ENCODE measurements at regions not wholly inside any gene's neighbourhood (a gene's known extent, or its start where the extent isn't known, plus 50 kb on each side); places are given as distances from the start of the nearest gene placed in this dataset.

GRCh38 chr18:57087644-57088376, 59.1 kb upstream of the BOD1L2 start:
- CTCF ChIA-PET (ENCODE audit: partially characterized antibody), result no interaction called here
- H3K36me3 ChIP-seq (ENCODE audit: insufficient read depth, low read length), result no peaks in the 10 kb centered on the region
- H3K27ac ChIP-seq (ENCODE audit: low read depth, low read length), result no peak overlapping the region
- H3K9me3 Mint-ChIP-seq, result peaks cover 0 to 6% (median 3%) of the 10 kb centered on the region in 8 donors
- POLR2A ChIA-PET (ENCODE audit: partially characterized antibody), result no interaction called here
- H3K4me1 Mint-ChIP-seq, result peaks cover 6 to 17% (median 9%) of the 10 kb centered on the region in 4 donors
- H3K4me1 ChIP-seq (ENCODE audit: insufficient read depth, low read length), result peaks cover 11% of the 10 kb centered on the region
- H3K27me3 Mint-ChIP-seq, result peaks cover 3 to 10% of the 10 kb centered on the region in 2 donors
- no peaks in the 10 kb centered on the region for H3K9me3 ChIP-seq (ENCODE audit: control insufficient read depth in 1 of 2, low read length in 2 of 2)
- H3K36me3 Mint-ChIP-seq, result no peaks in the 10 kb centered on the region
- intact Hi-C loops (cut with micrococcal nuclease), result no loop called here
- no peak for DNase-seq
- no peak overlapping the region for H3K4me3 ChIP-seq (ENCODE audit: low read length in 2 of 2)
- no peaks in the 10 kb centered on the region for H3K27me3 ChIP-seq (ENCODE audit: insufficient read depth, low read length)
- H3K4me3 Mint-ChIP-seq, result no peak overlapping the region
- no peak overlapping the region for H3K27ac Mint-ChIP-seq

GRCh38 chr18:57088883-57089282, 58.0 kb upstream of the BOD1L2 start:
- peaks cover 3 to 9% of the 10 kb centered on the region in 2 donors for H3K27me3 Mint-ChIP-seq

GRCh38 chr18:57089702-57090101, 57.2 kb upstream of the BOD1L2 start:
- POLR2A ChIA-PET (ENCODE audit: partially characterized antibody), result no interaction called here
- Mint-ChIP-seq H3K27me3 (peaks cover 3 to 7% of the 10 kb centered on the region in 2 donors), H3K9me3 (no peaks in the 10 kb centered on the region), H3K4me3 (peak overlapping the region in 1 of 8 donors; percentile 28), H3K27ac (no peak overlapping the region), H3K4me1 (peaks cover under 1 to 7% (median 2%) of the 10 kb centered on the region in 4 donors), H3K36me3 (no peaks in the 10 kb centered on the region)
- no peaks in the 10 kb centered on the region for H3K36me3 ChIP-seq (ENCODE audit: insufficient read depth, low read length)
- no peaks in the 10 kb centered on the region for H3K27me3 ChIP-seq (ENCODE audit: insufficient read depth, low read length)
- H3K9me3 ChIP-seq (ENCODE audit: control insufficient read depth in 1 of 2, low read length in 2 of 2), result no peaks in the 10 kb centered on the region
- CTCF ChIA-PET (ENCODE audit: partially characterized antibody), result no interaction called here
- no peak for DNase-seq
- H3K4me1 ChIP-seq (ENCODE audit: insufficient read depth, low read length), result peaks cover 8% of the 10 kb centered on the region
- no peak overlapping the region for H3K4me3 ChIP-seq (ENCODE audit: low read length in 2 of 2)
- H3K27ac ChIP-seq (ENCODE audit: low read depth, low read length), result no peak overlapping the region
- intact Hi-C loops (cut with micrococcal nuclease), result no loop called here

More at GRCh38 chr18:57088883-57089282, 58.0 kb upstream of the BOD1L2 start:
- Histone ChIP-seq H3K4me3 (ENCODE audit: low read length in 2 of 2) (no peak overlapping the region), H3K9me3 (ENCODE audit: control insufficient read depth in 1 of 2, low read length in 2 of 2) (no peaks in the 10 kb centered on the region), H3K4me1 (ENCODE audit: insufficient read depth, low read length) (peaks cover 11% of the 10 kb centered on the region), H3K36me3 (ENCODE audit: insufficient read depth, low read length) (no peaks in the 10 kb centered on the region), H3K27ac (ENCODE audit: low read depth, low read length) (no peak overlapping the region), H3K27me3 (ENCODE audit: insufficient read depth, low read length) (no peaks in the 10 kb centered on the region)
- ChIA-PET POLR2A (ENCODE audit: partially characterized antibody) (no interaction called here), CTCF (ENCODE audit: partially characterized antibody) (no interaction called here)
- Mint-ChIP-seq H3K9me3 (peaks cover 0 to 3% (median 0%) of the 10 kb centered on the region in 8 donors), H3K4me3 (no peak overlapping the region), H3K4me1 (peaks cover 6 to 15% (median 9%) of the 10 kb centered on the region in 4 donors), H3K27ac (no peak overlapping the region), H3K36me3 (no peaks in the 10 kb centered on the region)
- no peak for DNase-seq
- intact Hi-C loops (cut with micrococcal nuclease), result no loop called here

- Histone ChIP-seq H3K9me3 (ENCODE audit: control insufficient read depth in 1 of 2, low read length in 2 of 2) (no peaks in the 10 kb centered on the region), H3K36me3 (ENCODE audit: insufficient read depth, low read length) (no peaks in the 10 kb centered on the region), H3K4me3 (ENCODE audit: low read length in 2 of 2) (no peak overlapping the region), H3K4me1 (ENCODE audit: insufficient read depth, low read length) (no peaks in the 10 kb centered on the region), H3K27ac (ENCODE audit: low read depth, low read length) (no peak overlapping the region), H3K27me3 (ENCODE audit: insufficient read depth, low read length) (no peaks in the 10 kb centered on the region)
- no peaks in the 10 kb centered on the region for H3K4me1 Mint-ChIP-seq
- H3K9me3 Mint-ChIP-seq, result no peaks in the 10 kb centered on the region
- ChIA-PET POLR2A (ENCODE audit: partially characterized antibody) (no interaction called here), CTCF (ENCODE audit: partially characterized antibody) (no interaction called here)
- DNase-seq, result no peak
- H3K27me3 Mint-ChIP-seq, result peaks cover 3 to 7% of the 10 kb centered on the region in 2 donors
- no peak overlapping the region for H3K27ac Mint-ChIP-seq
- intact Hi-C loops (cut with micrococcal nuclease), result no loop called here
- no peaks in the 10 kb centered on the region for H3K36me3 Mint-ChIP-seq
- no peak overlapping the region for H3K4me3 Mint-ChIP-seq
These were observed 55.7 kb upstream of the BOD1L2 start for GRCh38 chr18:57091231-57091630.

- Histone ChIP-seq H3K4me3 (ENCODE audit: low read length in 2 of 2) (no peak overlapping the region), H3K27ac (ENCODE audit: low read depth, low read length) (no peak overlapping the region), H3K27me3 (ENCODE audit: insufficient read depth, low read length) (no peaks in the 10 kb centered on the region), H3K36me3 (ENCODE audit: insufficient read depth, low read length) (no peaks in the 10 kb centered on the region), H3K9me3 (ENCODE audit: control insufficient read depth in 1 of 2, low read length in 2 of 2) (no peaks in the 10 kb centered on the region), H3K4me1 (ENCODE audit: insufficient read depth, low read length) (no peaks in the 10 kb centered on the region)
- Mint-ChIP-seq H3K9me3 (peaks cover 0 to 1% (median 0%) of the 10 kb centered on the region in 8 donors), H3K4me1 (no peaks in the 10 kb centered on the region), H3K4me3 (no peak overlapping the region), H3K27me3 (peaks cover 3 to 5% of the 10 kb centered on the region in 2 donors), H3K36me3 (no peaks in the 10 kb centered on the region), H3K27ac (peak overlapping the region in 1 of 7 donors; percentile 26)
- DNase-seq, result no peak
- intact Hi-C loops (cut with micrococcal nuclease), result no loop called here
- ChIA-PET CTCF (ENCODE audit: partially characterized antibody) (no interaction called here), POLR2A (ENCODE audit: partially characterized antibody) (no interaction called here)
These were observed 52.7 kb upstream of the BOD1L2 start for GRCh38 chr18:57094175-57094574.

GRCh38 chr18:57095884-57096283, 51.0 kb upstream of the BOD1L2 start:
- no peaks in the 10 kb centered on the region for H3K36me3 Mint-ChIP-seq
- no peaks in the 10 kb centered on the region for H3K4me1 Mint-ChIP-seq
- H3K9me3 Mint-ChIP-seq, result peaks cover 0 to 10% (median 7%) of the 10 kb centered on the region in 8 donors
- intact Hi-C loops (cut with micrococcal nuclease), result no loop called here
- ChIA-PET POLR2A (ENCODE audit: partially characterized antibody) (no interaction called here), CTCF (ENCODE audit: partially characterized antibody) (no interaction called here)
- Histone ChIP-seq H3K4me1 (ENCODE audit: insufficient read depth, low read length) (no peaks in the 10 kb centered on the region), H3K4me3 (ENCODE audit: low read length in 2 of 2) (no peak overlapping the region), H3K27me3 (ENCODE audit: insufficient read depth, low read length) (no peaks in the 10 kb centered on the region), H3K9me3 (ENCODE audit: control insufficient read depth in 1 of 2, low read length in 2 of 2) (no peaks in the 10 kb centered on the region), H3K27ac (ENCODE audit: low read depth, low read length) (no peak overlapping the region), H3K36me3 (ENCODE audit: insufficient read depth, low read length) (no peaks in the 10 kb centered on the region)
- no peak overlapping the region for H3K4me3 Mint-ChIP-seq
- DNase-seq, result no peak
- no peak overlapping the region for H3K27ac Mint-ChIP-seq
- peaks cover 0 to 1% of the 10 kb centered on the region in 2 donors for H3K27me3 Mint-ChIP-seq

All from CD4-positive, alpha-beta memory T cell (primary cell).